Right atrium auricular region (tissue), 2 donors: ENCODE measurements at regions not wholly inside any gene's neighbourhood (a gene's known extent, or its start where the extent isn't known, plus 50 kb on each side); places are given as distances from the start of the nearest gene placed in this dataset.

Experiments
- DNase-seq: peaks from one replicate; pipeline ENCODE4 v3.0.0-alpha.2; 2019; ENCODE audit warnings: low spot score
- H3K27ac ChIP-seq, 2 donors: fragments of 200-600 bp; sonication (generic); 1 replicate in 1 of 2; 2 replicates in 1 of 2; pipeline ENCODE4 v1.5.1; 2016 to 2019
- H3K27me3 ChIP-seq, 2 donors: fragments of 200-600 bp; sonication (generic); one replicate each; pipeline versions ENCODE4 v1.5.1 to v1.6.0; 2017 to 2019
- H3K36me3 ChIP-seq: fragments of 200-600 bp; sonication (generic); one replicate; pipeline ENCODE4 v1.5.1; 2016
- H3K4me1 ChIP-seq, 2 donors: fragments of 200-600 bp; sonication (generic); one replicate each; pipeline versions ENCODE4 v1.5.1 to v1.6.0; 2017 to 2019
- H3K4me3 ChIP-seq, 2 donors: fragments of 200-600 bp; sonication (generic); 1 replicate in 1 of 2; 2 replicates in 1 of 2; pipeline ENCODE4 v1.5.1; 2017 to 2019; ENCODE audit warnings: mild to moderate bottlenecking in 1 of 2, moderate library complexity in 1 of 2
- H3K9me3 ChIP-seq, 2 donors: fragments of 200-600 bp; sonication (generic); one replicate each; pipeline ENCODE4 v1.5.1; 2019
- CTCF ChIP-seq, 2 donors: fragments of 200-600 bp; sonication (generic); IDR thresholded peaks; one replicate each; pipeline ENCODE4 v1.5.1; 2019; ENCODE audit warnings: antibody characterized with exemption in 2 of 2

DNA sequence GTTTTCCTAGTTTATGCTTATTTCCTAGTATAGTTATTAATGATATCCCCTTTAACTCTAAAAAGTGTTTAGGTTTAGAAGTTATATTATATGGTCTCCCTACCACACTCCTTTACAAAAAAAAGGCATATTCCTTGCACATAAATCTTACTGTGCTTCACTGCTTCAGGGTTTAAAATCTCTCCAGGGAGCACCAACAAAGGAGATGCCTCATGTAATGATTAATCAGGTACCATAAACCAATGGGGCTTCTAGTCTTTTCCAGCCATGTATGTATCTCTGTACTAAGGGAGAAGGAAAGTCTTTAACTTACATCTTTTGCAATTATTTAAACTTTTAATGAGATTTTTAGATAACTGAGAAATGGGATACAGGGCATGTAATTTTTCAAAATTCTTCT lies 91.5 kb upstream of the RBMS3 start:
- Histone ChIP-seq H3K4me1 (no peaks in the 10 kb centered on the region), H3K27ac (no peak overlapping the region), H3K36me3 (no peaks in the 10 kb centered on the region), H3K9me3 (no peaks in the 10 kb centered on the region), H3K4me3 (no peak overlapping the region), H3K27me3 (no peaks in the 10 kb centered on the region)
- TF ChIP-seq CTCF (IDR thresholded peaks at IDR 0.05): no peak
- DNase-seq: no peak

GRCh38 chr3:29194139-29194538 lies 86.7 kb upstream of the RBMS3 start:
- no peak for TF ChIP-seq CTCF (IDR thresholded peaks at IDR 0.05)
- no peaks in the 10 kb centered on the region for H3K4me1 ChIP-seq
- H3K27me3 ChIP-seq: no peaks in the 10 kb centered on the region
- no peak overlapping the region for H3K4me3 ChIP-seq
- H3K36me3 ChIP-seq: no peaks in the 10 kb centered on the region
- DNase-seq: no peak
- H3K9me3 ChIP-seq: peaks cover 0 to 5% of the 10 kb centered on the region in 2 donors
- H3K27ac ChIP-seq: no peak overlapping the region

DNA sequence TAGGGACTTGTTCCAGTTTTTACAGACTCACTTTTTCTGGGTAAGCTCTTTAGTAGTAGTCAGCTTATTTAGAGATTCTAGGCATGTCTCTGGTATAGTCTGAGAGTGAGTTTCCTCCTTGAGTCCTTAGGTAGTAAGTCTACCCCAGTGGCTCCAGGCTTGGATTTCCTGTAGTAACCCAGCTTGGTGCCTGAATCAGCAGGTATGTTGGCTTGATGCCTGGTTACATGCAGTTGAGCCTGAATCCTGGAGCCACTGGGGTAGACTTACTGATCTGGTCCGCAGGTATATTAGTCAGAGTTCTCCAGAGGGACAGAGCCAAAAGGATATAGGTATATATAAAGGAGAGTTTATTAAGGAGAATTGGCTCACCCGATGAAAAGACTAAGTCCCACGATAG lies 85.8 kb upstream of the RBMS3 start:
- no peak for TF ChIP-seq CTCF (IDR thresholded peaks at IDR 0.05)
- H3K4me3 ChIP-seq: no peak overlapping the region
- no peaks in the 10 kb centered on the region for H3K4me1 ChIP-seq
- H3K36me3 ChIP-seq: no peaks in the 10 kb centered on the region
- H3K9me3 ChIP-seq: peaks cover 0 to 5% of the 10 kb centered on the region in 2 donors
- DNase-seq: no peak
- no peak overlapping the region for H3K27ac ChIP-seq
- H3K27me3 ChIP-seq: no peaks in the 10 kb centered on the region

DNA sequence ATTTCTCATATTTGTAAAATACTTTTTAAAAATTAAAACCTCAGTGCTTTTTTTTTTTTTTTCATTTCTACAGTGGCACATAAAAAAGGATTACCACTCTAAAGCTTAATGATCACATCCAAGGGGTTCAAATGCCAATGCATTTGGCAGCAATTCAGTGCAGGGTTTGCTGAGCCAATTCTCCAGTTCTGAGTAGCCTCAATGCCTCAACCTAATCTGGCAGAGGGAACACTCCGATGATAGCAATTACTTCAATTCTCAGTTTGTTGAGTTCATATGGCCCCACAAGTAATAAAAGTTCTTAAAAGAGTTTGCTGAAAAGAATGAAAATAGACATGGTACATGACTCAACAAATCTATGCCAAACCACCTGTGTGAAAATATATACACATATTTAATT lies 79.3 kb upstream of the RBMS3 start:
- no peaks in the 10 kb centered on the region for H3K27me3 ChIP-seq

GRCh38 chr3:29202378-29202777 lies 78.5 kb upstream of the RBMS3 start:
- H3K4me1 ChIP-seq: no peaks in the 10 kb centered on the region
- no peak for TF ChIP-seq CTCF (IDR thresholded peaks at IDR 0.05)
- H3K36me3 ChIP-seq: no peaks in the 10 kb centered on the region
- no peak overlapping the region for H3K27ac ChIP-seq
- no peak overlapping the region for H3K4me3 ChIP-seq
- no peaks in the 10 kb centered on the region for H3K9me3 ChIP-seq
- H3K27me3 ChIP-seq: no peaks in the 10 kb centered on the region
- DNase-seq: no peak

More for the DNA sequence above, 79.3 kb upstream of the RBMS3 start:
- H3K4me3 ChIP-seq: no peak overlapping the region
- H3K4me1 ChIP-seq: no peaks in the 10 kb centered on the region
- H3K27ac ChIP-seq: no peak overlapping the region
- H3K36me3 ChIP-seq: no peaks in the 10 kb centered on the region
- H3K9me3 ChIP-seq: no peaks in the 10 kb centered on the region
- DNase-seq: no peak
- TF ChIP-seq CTCF (IDR thresholded peaks at IDR 0.05): no peak

GRCh38 chr3:29203851-29204250 lies 77.0 kb upstream of the RBMS3 start:
- no peak for TF ChIP-seq CTCF (IDR thresholded peaks at IDR 0.05)
- H3K9me3 ChIP-seq: no peaks in the 10 kb centered on the region
- no peak overlapping the region for H3K27ac ChIP-seq
- no peaks in the 10 kb centered on the region for H3K27me3 ChIP-seq
- DNase-seq: no peak
- H3K4me3 ChIP-seq: no peak overlapping the region
- no peaks in the 10 kb centered on the region for H3K36me3 ChIP-seq
- no peaks in the 10 kb centered on the region for H3K4me1 ChIP-seq
